ENCODE measurements at regions not wholly inside any gene's neighbourhood (a gene's known extent, or its start where the extent isn't known, plus 50 kb on each side); places are given as distances from the start of the nearest gene placed in this dataset.

DNA sequence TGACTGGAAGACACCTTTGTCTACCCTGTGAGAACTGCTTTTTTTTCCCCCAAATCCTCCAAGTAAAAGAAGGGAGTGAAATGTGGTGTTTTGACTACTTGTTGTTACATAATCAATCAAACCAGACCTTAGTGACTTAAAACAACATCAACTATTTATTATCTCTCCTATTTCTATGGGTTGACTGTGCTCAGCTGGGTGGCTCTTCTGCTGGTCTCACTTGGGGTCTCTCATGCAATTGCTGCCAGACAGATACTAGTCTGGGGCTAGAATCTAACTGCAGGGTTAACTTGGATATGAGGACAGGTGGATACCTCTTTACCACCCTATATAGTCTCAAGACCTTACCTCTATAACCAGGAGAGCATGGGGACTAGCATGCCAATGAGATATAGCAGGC is 141.3 kb downstream of the SALL1 start:
- TF ChIP-seq, protein P1, sequence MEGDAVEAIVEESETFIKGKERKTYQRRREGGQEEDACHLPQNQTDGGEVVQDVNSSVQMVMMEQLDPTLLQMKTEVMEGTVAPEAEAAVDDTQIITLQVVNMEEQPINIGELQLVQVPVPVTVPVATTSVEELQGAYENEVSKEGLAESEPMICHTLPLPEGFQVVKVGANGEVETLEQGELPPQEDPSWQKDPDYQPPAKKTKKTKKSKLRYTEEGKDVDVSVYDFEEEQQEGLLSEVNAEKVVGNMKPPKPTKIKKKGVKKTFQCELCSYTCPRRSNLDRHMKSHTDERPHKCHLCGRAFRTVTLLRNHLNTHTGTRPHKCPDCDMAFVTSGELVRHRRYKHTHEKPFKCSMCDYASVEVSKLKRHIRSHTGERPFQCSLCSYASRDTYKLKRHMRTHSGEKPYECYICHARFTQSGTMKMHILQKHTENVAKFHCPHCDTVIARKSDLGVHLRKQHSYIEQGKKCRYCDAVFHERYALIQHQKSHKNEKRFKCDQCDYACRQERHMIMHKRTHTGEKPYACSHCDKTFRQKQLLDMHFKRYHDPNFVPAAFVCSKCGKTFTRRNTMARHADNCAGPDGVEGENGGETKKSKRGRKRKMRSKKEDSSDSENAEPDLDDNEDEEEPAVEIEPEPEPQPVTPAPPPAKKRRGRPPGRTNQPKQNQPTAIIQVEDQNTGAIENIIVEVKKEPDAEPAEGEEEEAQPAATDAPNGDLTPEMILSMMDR (IDR thresholded peaks at IDR 0.05), result no peak
- no peak for TF ChIP-seq EP300 (IDR thresholded peaks at IDR 0.05; ENCODE audit: low read depth)
- TF ChIP-seq POLR2AphosphoS5 (IDR thresholded peaks at IDR 0.05), result no peak
- TF ChIP-seq POLR2A (IDR thresholded peaks at IDR 0.05), result no peak
